ENCODE measurements at regions not wholly inside any gene's neighbourhood (a gene's known extent, or its start where the extent isn't known, plus 50 kb on each side); places are given as distances from the start of the nearest gene placed in this dataset.

DNA sequence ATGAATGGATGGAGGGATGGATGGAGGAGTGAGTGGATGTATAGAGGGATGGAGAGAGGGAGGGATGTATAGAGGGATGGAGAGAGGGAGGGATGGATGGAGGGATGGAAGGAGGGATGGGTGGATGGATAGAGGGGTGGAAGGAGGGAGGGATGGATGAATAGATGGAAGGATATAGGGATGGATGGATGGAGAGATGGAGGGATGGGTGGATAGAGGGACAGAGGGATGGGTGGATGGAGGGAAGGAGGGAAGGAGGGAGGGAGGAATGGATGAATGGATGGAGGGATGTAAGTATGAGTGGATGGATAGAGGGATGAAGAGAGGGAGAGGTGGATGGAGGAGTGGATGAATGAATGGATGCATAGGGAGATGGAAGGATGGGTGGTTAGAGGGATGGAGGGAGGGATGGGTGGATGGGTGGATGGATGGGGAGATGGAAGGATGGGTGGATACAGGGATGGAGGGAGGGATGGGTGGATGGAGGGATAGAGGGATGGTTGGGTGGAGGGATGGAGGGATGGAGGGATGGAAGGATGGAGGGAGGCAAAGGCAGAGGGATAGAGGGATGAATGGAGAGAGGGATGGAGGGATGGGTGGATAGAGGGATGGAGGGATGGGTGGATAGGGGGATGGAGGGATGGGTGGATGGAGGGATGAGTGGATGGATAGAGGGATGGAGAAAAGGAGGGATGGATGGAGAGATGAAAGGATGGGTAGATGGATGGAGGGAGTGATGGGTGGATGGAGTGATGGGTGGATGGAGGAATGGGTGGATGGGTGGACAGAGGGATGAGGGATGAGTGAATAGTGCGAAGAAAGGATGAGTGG, 313.8 kb downstream of the UACA start:
- no peak overlapping the region for H3K4me3 ChIP-seq (ENCODE audit: low read depth, low read length)

DNA sequence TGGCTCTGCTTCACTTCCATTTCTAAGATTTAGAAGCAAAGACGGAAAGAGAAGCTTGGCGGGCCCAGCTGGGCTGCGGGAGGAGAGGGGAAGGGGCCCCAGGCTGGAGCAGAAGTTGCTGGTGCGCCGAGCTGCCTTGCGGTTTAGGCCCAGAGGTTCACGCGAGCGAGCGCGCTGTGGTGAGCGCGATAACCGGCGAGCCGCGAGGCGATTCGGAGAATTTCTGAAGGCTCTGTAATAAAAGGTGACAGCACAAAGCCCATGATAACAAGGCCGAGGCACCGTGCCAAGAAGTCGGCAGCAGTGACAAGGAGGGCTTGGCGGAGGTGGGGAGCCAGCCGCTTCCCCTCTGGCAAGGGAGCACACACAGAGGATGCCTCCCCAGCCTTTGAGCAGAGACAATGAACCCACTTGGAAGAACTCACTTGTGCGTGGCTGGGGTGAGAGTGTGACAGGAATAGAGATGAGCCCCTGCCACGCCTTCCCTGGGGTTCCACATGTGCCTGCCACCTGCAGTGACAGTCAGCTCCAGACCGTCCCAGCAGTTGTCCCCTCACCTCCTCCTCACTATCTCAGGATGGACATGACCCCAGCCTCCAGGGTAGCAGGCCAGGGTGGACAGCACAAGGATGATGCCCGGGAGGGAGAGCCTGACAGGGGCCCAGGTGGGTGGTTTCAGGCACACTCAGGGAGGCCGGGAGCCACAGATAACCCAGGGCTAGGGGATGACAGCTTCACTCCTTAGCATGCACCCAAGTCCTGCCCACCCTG, 315.2 kb downstream of the UACA start:
- no peak overlapping the region for H3K4me3 ChIP-seq (ENCODE audit: low read depth, low read length)

DNA sequence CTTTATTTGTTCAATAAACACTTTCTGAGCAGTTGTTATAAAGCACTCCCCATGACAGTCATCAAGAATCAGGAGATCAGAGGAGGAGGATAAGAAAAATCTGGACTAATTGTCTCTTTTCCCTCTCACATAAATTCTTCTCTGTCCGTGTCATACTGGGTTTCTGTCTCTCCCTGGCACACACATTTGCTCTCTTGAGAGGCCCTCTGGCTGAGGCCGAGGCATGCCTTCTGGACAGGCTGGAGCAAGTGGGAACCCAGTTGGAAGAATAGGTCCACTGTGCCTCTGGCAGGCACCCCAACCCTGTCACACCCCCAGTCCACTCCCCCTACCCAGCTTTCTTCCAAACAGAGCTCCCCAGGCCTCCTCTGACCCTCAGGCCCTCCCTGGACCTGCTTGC, 315.8 kb downstream of the UACA start:
- no peak overlapping the region for H3K4me3 ChIP-seq (ENCODE audit: low read depth, low read length)

GRCh38 chr15:70447081-70447480, 316.3 kb downstream of the UACA start:
- no peak overlapping the region for H3K4me3 ChIP-seq (ENCODE audit: low read depth, low read length)

GRCh38 chr15:70443486-70444273, 319.7 kb downstream of the UACA start:
- no peak overlapping the region for H3K4me3 ChIP-seq (ENCODE audit: low read depth, low read length)

- H3K4me3 ChIP-seq (ENCODE audit: low read depth, low read length), result no peak overlapping the region
Measured at GRCh38 chr15:70442616-70443321, 320.6 kb downstream of the UACA start.

DNA sequence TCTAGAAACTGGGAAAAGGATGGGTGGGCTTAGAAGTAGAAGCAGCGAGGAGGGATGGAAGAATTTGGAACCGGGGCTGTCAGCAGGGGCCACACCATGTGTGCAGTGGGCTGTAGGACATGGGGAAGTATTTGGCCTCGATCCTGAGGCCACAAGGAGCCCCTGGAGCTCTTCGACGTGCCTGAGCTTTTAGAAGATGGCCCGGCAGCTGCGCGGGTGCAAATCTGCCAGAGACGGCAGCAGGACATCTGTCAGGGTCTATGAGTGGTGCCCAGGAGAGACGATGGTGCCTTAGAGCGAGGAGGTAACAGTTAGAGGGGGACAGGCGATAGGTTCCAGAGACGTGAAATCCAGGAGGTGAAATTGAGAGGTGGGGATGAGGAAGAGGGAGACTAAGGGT, 321.1 kb downstream of the UACA start:
- no peak overlapping the region for H3K4me3 ChIP-seq (ENCODE audit: low read depth, low read length)

GRCh38 chr15:70440416-70441138, 322.8 kb downstream of the UACA start:
- H3K4me3 ChIP-seq (ENCODE audit: low read depth, low read length), result no peak overlapping the region

GRCh38 chr15:70439880-70440279, 323.5 kb downstream of the UACA start:
- H3K4me3 ChIP-seq (ENCODE audit: low read depth, low read length), result no peak overlapping the region

DNA sequence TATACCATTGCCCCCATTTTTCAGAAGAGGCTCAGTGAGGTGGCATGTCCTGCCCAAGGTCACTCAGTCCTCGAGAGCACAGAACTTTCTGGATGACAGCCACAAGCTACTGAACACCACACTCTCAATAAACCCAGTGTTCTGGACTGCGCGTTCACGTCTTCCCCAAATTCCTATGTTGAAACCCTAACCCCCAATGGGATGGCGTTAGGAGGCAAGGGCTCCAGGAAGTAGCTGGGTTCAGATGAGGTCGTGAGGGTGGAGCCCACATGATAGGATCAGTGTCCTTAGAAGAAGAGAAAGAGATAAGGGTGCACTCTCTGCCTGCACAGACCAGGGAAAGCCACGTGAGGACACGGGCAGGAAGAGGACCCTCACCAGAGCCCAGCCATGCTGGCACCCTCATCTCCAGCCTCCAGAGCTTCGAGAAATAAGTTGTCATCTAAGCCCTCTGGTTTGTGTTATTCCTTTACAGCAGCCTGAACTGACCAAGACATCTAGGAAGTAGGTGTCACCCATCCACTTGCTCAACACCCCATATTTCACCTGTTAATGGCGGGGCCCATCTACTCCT, 324.0 kb downstream of the UACA start:
- H3K4me3 ChIP-seq (ENCODE audit: low read depth, low read length), result no peak overlapping the region

DNA sequence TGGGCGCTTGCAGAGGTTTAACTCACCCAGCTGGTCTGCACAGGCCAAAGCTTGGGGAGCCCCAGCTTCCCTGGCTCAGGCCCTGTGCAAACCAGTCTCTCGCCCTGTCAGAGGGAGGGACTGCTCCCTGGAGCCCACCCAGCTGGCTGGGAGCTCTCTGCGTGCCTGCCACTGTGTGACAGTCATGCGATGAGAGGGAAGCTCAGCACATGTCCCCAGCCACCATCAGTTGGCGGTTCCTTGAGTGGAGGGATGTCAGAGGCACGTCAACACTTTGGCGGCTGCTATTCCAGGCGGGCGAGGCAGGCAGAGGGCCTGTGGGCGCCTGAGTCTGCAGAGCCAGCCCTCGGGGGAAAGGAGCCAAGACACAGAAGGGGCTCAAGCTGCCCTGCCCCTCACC, 324.6 kb downstream of the UACA start:
- H3K4me3 ChIP-seq (ENCODE audit: low read depth, low read length), result no peak overlapping the region

DNA sequence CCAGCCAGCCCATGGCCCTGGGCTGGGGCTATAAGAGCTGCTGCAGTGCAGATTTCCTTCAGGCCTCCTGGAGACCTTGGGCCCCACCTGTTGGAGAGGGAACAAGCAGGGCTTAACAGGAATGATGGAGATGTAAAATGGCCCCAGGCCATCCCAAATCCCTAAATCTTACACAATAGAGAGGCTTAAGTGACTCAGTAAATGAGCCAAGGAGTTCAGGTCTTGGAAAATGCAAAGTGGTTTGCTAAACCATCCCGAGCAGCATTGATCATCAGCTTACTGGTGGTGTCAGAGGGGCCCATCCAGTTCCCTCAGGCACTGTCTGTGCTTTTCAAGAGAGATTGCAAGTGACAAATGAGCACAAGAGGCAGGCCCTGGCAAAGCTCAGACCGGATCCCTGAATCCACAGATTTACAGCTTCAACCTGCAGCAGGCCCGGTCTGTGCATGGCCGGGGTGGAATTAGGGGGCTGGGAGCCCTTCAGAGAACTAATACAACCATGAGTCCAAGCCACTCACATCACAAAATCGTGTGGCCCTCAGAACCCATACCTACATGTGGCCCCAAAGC, 325.4 kb downstream of the UACA start:
- H3K4me3 ChIP-seq (ENCODE audit: low read depth, low read length), result no peak overlapping the region

GRCh38 chr15:70437089-70437488, 326.3 kb downstream of the UACA start:
- no peak overlapping the region for H3K4me3 ChIP-seq (ENCODE audit: low read depth, low read length)

DNA sequence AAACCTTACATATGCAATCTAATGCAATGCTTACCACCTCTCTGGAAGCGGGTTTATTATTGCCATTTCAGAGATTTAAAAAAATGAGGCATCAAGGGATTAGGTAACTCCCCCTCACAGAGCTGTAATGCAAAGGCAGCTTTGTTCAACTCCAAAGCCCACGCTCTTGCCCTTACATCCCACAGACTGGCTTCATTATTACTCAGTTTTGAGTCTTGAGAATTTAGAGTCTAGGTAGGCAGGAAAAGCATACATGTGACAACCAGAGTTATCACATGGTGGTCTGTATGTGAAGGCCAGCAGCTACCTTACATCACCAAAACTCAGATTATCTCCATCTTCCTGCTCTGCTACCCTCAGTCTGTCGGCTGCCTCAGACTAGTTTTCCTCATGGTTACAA, 326.9 kb downstream of the UACA start:
- no peak overlapping the region for H3K4me3 ChIP-seq (ENCODE audit: low read depth, low read length)

GRCh38 chr15:70435872-70436271, 327.5 kb downstream of the UACA start:
- H3K4me3 ChIP-seq (ENCODE audit: low read depth, low read length), result no peak overlapping the region

- no peak overlapping the region for H3K4me3 ChIP-seq (ENCODE audit: low read depth, low read length)
Measured at GRCh38 chr15:70435369-70435768, 328.0 kb downstream of the UACA start.

- H3K4me3 ChIP-seq (ENCODE audit: low read depth, low read length), result no peak overlapping the region
Measured at GRCh38 chr15:70433586-70434324, 329.6 kb downstream of the UACA start.

DNA sequence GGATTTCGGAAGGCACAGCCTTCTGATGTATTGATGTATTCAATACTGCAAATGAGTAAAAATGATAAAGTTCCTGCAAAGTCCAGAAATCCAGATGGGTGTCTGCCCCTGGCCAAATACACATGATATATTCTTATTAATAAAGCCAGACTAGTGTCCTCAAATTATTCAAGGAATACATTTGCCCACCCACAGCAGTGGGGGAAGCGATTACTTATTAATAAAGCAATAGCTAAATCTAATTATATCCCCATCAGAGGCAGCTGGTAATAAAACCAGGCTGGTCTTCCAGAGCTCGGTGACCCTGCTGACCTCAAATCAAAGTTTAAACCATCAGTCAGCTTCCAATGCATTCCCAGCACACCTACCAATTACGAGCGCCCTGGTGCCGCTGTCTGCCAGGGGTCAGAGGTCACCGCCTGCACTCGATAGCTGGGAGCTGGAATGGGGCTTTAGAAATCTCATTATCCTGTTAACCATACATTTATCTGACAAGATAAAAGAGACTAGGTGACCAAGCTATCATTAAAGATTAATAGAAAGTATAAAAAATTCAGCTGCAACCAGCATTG, 330.3 kb downstream of the UACA start:
- H3K4me3 ChIP-seq (ENCODE audit: low read depth, low read length), result no peak overlapping the region

DNA sequence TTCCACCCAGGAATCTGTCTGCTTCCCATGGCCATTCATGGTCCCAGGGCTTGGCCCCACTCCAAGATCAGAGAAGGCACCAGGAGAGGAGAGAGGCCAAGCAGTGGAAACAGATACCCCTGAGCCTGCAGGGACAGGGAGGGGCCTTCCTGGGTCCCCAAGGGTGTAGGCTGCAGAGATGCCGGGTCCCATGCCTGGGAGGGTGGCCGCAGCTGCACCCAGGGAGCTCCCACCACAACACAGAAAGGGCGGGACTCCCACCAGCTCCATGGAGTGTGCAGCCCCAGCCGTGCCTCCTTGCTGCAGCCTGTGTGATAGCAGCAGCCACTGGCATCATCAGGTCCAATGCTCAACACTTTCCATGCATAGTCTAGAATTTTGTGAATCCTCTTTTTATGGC, 331.5 kb downstream of the UACA start:
- no peak overlapping the region for H3K4me3 ChIP-seq (ENCODE audit: low read depth, low read length)

Data from iPS-11a (cell line).